Spleen (tissue), 7 donors: ENCODE measurements at regions not wholly inside any gene's neighbourhood (a gene's known extent, or its start where the extent isn't known, plus 50 kb on each side); places are given as distances from the start of the nearest gene placed in this dataset.

Experiments
- CTCF ChIP-seq, 11 experiments: fragments of 200-600 bp in 7 of 11; fragments of 450-650 bp in 4 of 11; sonication (generic) in 4 of 11; IDR thresholded peaks in 8 of 11; conservative IDR thresholded peaks in 3 of 11; 1 replicate in 7 of 11; 2 replicates in 4 of 11; pipeline versions ENCODE4 v1.4.0 to v1.8.0; 2016 to 2021; ENCODE audit warnings: antibody characterized with exemption in 11 of 11, inconsistent platforms in 4 of 11, mild to moderate bottlenecking in 1 of 11
- POLR2A ChIP-seq, 3 donors: fragments of 450-650 bp; IDR thresholded peaks; one replicate each; pipeline ENCODE4 v1.5.1; 2017; ENCODE audit warnings: antibody characterized with exemption in 3 of 3, mild to moderate bottlenecking in 1 of 3
- POLR2AphosphoS5 ChIP-seq, 3 donors: sonication (generic); formaldehyde crosslinking; IDR thresholded peaks; one replicate each; pipeline ENCODE4 v1.5.1; 2017; ENCODE audit warnings: antibody characterized with exemption in 3 of 3
- donor health status: DM: no; HTN: no; CAD: no; lungs with moderate emphysema.
- donor health status: DM: no; HTN: no; CAD: no.
- donor health status: DM: no; HTN: no; CAD: no.

- TF ChIP-seq CTCF (IDR thresholded peaks at IDR 0.05 in 8 of 11, conservative IDR thresholded peaks at IDR 0.05 in 3 of 11) (no peak), POLR2A (IDR thresholded peaks at IDR 0.05) (no peak), POLR2AphosphoS5 (IDR thresholded peaks at IDR 0.05) (no peak)
Measured at GRCh38 chr3:162211470-162211869, 714.9 kb downstream of the OTOL1 start.
